Lower leg skin (tissue), 3 donors: ENCODE measurements at regions not wholly inside any gene's neighbourhood (a gene's known extent, or its start where the extent isn't known, plus 50 kb on each side); places are given as distances from the start of the nearest gene placed in this dataset.

ENCODE experiments used
- POLR2A ChIP-seq, 2 donors: fragments of 450-650 bp; IDR thresholded peaks; one replicate each; pipeline ENCODE4 v1.6.1; 2016 to 2017; ENCODE audit warnings: antibody characterized with exemption in 2 of 2, mild to moderate bottlenecking in 1 of 2, moderate library complexity in 1 of 2
- TF ChIP-seq, protein P1 (sequence below), 3 donors: fragments of 450-650 bp; IDR thresholded peaks; one replicate each; pipeline ENCODE4 v1.5.1; 2016; ENCODE audit warnings: antibody characterized with exemption in 3 of 3, mild to moderate bottlenecking in 3 of 3, moderate library complexity in 2 of 3

- TF ChIP-seq, protein P1, sequence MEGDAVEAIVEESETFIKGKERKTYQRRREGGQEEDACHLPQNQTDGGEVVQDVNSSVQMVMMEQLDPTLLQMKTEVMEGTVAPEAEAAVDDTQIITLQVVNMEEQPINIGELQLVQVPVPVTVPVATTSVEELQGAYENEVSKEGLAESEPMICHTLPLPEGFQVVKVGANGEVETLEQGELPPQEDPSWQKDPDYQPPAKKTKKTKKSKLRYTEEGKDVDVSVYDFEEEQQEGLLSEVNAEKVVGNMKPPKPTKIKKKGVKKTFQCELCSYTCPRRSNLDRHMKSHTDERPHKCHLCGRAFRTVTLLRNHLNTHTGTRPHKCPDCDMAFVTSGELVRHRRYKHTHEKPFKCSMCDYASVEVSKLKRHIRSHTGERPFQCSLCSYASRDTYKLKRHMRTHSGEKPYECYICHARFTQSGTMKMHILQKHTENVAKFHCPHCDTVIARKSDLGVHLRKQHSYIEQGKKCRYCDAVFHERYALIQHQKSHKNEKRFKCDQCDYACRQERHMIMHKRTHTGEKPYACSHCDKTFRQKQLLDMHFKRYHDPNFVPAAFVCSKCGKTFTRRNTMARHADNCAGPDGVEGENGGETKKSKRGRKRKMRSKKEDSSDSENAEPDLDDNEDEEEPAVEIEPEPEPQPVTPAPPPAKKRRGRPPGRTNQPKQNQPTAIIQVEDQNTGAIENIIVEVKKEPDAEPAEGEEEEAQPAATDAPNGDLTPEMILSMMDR (IDR thresholded peaks at IDR 0.05), result no peak
- no peak for TF ChIP-seq POLR2A (IDR thresholded peaks at IDR 0.05)
These were observed 745.1 kb downstream of the TSN start for GRCh38 chr2:122500316-122501105.
